ENCODE measurements at regions not wholly inside any gene's neighbourhood (a gene's known extent, or its start where the extent isn't known, plus 50 kb on each side); places are given as distances from the start of the nearest gene placed in this dataset.

- no peak for DNase-seq (ENCODE audit: low spot score)
Observed at GRCh38 chr12:63419154-63419553, 249.1 kb downstream of the DPY19L2 start.

GRCh38 chr12:63416788-63417187, 251.5 kb downstream of the DPY19L2 start:
- no peak for DNase-seq (ENCODE audit: low spot score)
- in situ Hi-C loops (cut with HindIII; ENCODE audit: low sequenced_read_pairs): no loop called here

More at GRCh38 chr12:63419154-63419553, 249.1 kb downstream of the DPY19L2 start:
- in situ Hi-C loops (cut with HindIII; ENCODE audit: low sequenced_read_pairs): no loop called here

- in situ Hi-C loops (cut with HindIII; ENCODE audit: low sequenced_read_pairs): no loop called here
- DNase-seq (ENCODE audit: low spot score): no peak
Observed at GRCh38 chr12:63415357-63415756, 252.9 kb downstream of the DPY19L2 start.

GRCh38 chr12:63410197-63410596, 258.1 kb downstream of the DPY19L2 start:
- in situ Hi-C loops (cut with HindIII; ENCODE audit: low sequenced_read_pairs): no loop called here
- no peak for DNase-seq (ENCODE audit: low spot score)

GRCh38 chr12:63406781-63407180, 255.8 kb upstream of the AVPR1A start:
- in situ Hi-C loops (cut with HindIII; ENCODE audit: low sequenced_read_pairs): no loop called here
- DNase-seq (ENCODE audit: low spot score): no peak

GRCh38 chr12:63404611-63405010, 253.6 kb upstream of the AVPR1A start:
- in situ Hi-C loops (cut with HindIII; ENCODE audit: low sequenced_read_pairs): no loop called here
- no peak for DNase-seq (ENCODE audit: low spot score)

GRCh38 chr12:63403256-63403655, 252.3 kb upstream of the AVPR1A start:
- DNase-seq (ENCODE audit: low spot score): no peak
- in situ Hi-C loops (cut with HindIII; ENCODE audit: low sequenced_read_pairs): no loop called here

- DNase-seq (ENCODE audit: low spot score): no peak
- in situ Hi-C loops (cut with HindIII; ENCODE audit: low sequenced_read_pairs): no loop called here
Observed at GRCh38 chr12:63400718-63401117, 249.7 kb upstream of the AVPR1A start.

- DNase-seq (ENCODE audit: low spot score): no peak
- in situ Hi-C loops (cut with HindIII; ENCODE audit: low sequenced_read_pairs): no loop called here
Observed at GRCh38 chr12:63400318-63400717, 249.3 kb upstream of the AVPR1A start.

- in situ Hi-C loops (cut with HindIII; ENCODE audit: low sequenced_read_pairs): no loop called here
- DNase-seq (ENCODE audit: low spot score): no peak
Observed at GRCh38 chr12:63397807-63398206, 246.8 kb upstream of the AVPR1A start.

- DNase-seq (ENCODE audit: low spot score): no peak
- in situ Hi-C loops (cut with HindIII; ENCODE audit: low sequenced_read_pairs): no loop called here
Observed at GRCh38 chr12:63396135-63396534, 245.1 kb upstream of the AVPR1A start.

GRCh38 chr12:63394983-63395382, 244.0 kb upstream of the AVPR1A start:
- in situ Hi-C loops (cut with HindIII; ENCODE audit: low sequenced_read_pairs): no loop called here
- DNase-seq (ENCODE audit: low spot score): no peak

- in situ Hi-C loops (cut with HindIII; ENCODE audit: low sequenced_read_pairs): no loop called here
- no peak for DNase-seq (ENCODE audit: low spot score)
Observed at GRCh38 chr12:63394349-63394748, 243.3 kb upstream of the AVPR1A start.

- DNase-seq (ENCODE audit: low spot score): no peak
- in situ Hi-C loops (cut with HindIII; ENCODE audit: low sequenced_read_pairs): no loop called here
Observed at GRCh38 chr12:63389211-63389610, 238.2 kb upstream of the AVPR1A start.

- in situ Hi-C loops (cut with HindIII; ENCODE audit: low sequenced_read_pairs): no loop called here
- no peak for DNase-seq (ENCODE audit: low spot score)
Observed at GRCh38 chr12:63387771-63388170, 236.8 kb upstream of the AVPR1A start.

GRCh38 chr12:63382930-63383329, 231.9 kb upstream of the AVPR1A start:
- in situ Hi-C loops (cut with HindIII; ENCODE audit: low sequenced_read_pairs): no loop called here
- DNase-seq (ENCODE audit: low spot score): no peak

GRCh38 chr12:63362791-63363190, 211.8 kb upstream of the AVPR1A start:
- DNase-seq (ENCODE audit: low spot score): no peak
- in situ Hi-C loops (cut with HindIII; ENCODE audit: low sequenced_read_pairs): no loop called here

GRCh38 chr12:63362166-63362565, 211.2 kb upstream of the AVPR1A start:
- no peak for DNase-seq (ENCODE audit: low spot score)
- in situ Hi-C loops (cut with HindIII; ENCODE audit: low sequenced_read_pairs): no loop called here

GRCh38 chr12:63354969-63355368, 204.0 kb upstream of the AVPR1A start:
- no peak for DNase-seq (ENCODE audit: low spot score)
- in situ Hi-C loops (cut with HindIII; ENCODE audit: low sequenced_read_pairs): no loop called here

- in situ Hi-C loops (cut with HindIII; ENCODE audit: low sequenced_read_pairs): no loop called here
Observed at GRCh38 chr12:63353559-63353958, 202.6 kb upstream of the AVPR1A start.

GRCh38 chr12:63351370-63351769, 200.4 kb upstream of the AVPR1A start:
- in situ Hi-C loops (cut with HindIII; ENCODE audit: low sequenced_read_pairs): no loop called here
- DNase-seq (ENCODE audit: low spot score): no peak

More at GRCh38 chr12:63353559-63353958, 202.6 kb upstream of the AVPR1A start:
- DNase-seq (ENCODE audit: low spot score): no peak

GRCh38 chr12:63348556-63348955, 197.6 kb upstream of the AVPR1A start:
- in situ Hi-C loops (cut with HindIII; ENCODE audit: low sequenced_read_pairs): no loop called here
- no peak for DNase-seq (ENCODE audit: low spot score)

Data from G401 (cell line).